Progenitor cell of endocrine pancreas (in vitro differentiated cells): ENCODE measurements at regions not wholly inside any gene's neighbourhood (a gene's known extent, or its start where the extent isn't known, plus 50 kb on each side); places are given as distances from the start of the nearest gene placed in this dataset.

ENCODE experiments used
- DNase-seq: peaks from one replicate; pipeline ENCODE4 v3.0.0; 2021; ENCODE audit warnings: low spot score; ENCODE audit not compliant: unreplicated experiment
- H3K27ac Mint-ChIP-seq: 2 replicates; pipeline ENCODE4 v1.8.0; 2021; ENCODE audit warnings: mild to moderate bottlenecking, moderate library complexity, mixed read lengths
- H3K27me3 Mint-ChIP-seq: 2 replicates; pipeline ENCODE4 v1.8.0; 2021; ENCODE audit warnings: mixed read lengths
- H3K36me3 Mint-ChIP-seq: 2 replicates; pipeline ENCODE4 v1.8.0; 2022; ENCODE audit warnings: mixed read lengths; ENCODE audit not compliant: insufficient read depth
- H3K4me1 Mint-ChIP-seq: 2 replicates; pipeline ENCODE4 v1.8.0; 2021; ENCODE audit warnings: low read depth, mixed read lengths
- H3K4me3 Mint-ChIP-seq: 2 replicates; pipeline ENCODE4 v1.8.0; 2021; ENCODE audit warnings: low read depth, mild to moderate bottlenecking, moderate library complexity, mixed read lengths
- H3K9me3 Mint-ChIP-seq: 2 replicates; pipeline ENCODE4 v1.8.0; 2021; ENCODE audit warnings: low read depth, mixed read lengths
- CTCF ChIP-seq: fragments of 200-600 bp; sonication (generic); IDR thresholded peaks from one replicate; pipeline ENCODE4 v1.5.0; 2021; ENCODE audit warnings: antibody characterized with exemption, mild to moderate bottlenecking; ENCODE audit not compliant: unreplicated experiment

GRCh38 chr5:67679184-67679841 lies 482.7 kb upstream of the CD180 start:
- DNase-seq: no peak
- H3K36me3 Mint-ChIP-seq: no peaks in the 10 kb centered on the region
- no peaks in the 10 kb centered on the region for H3K27me3 Mint-ChIP-seq
- H3K4me3 Mint-ChIP-seq: no peak overlapping the region
- H3K9me3 Mint-ChIP-seq: peaks cover 3% of the 10 kb centered on the region
- TF ChIP-seq CTCF: no peak
- no peak overlapping the region for H3K27ac Mint-ChIP-seq
- H3K4me1 Mint-ChIP-seq: no peaks in the 10 kb centered on the region

- no peaks in the 10 kb centered on the region for H3K27me3 Mint-ChIP-seq
- H3K4me1 Mint-ChIP-seq: no peaks in the 10 kb centered on the region
- H3K27ac Mint-ChIP-seq: no peak overlapping the region
- no peak overlapping the region for H3K4me3 Mint-ChIP-seq
- peaks cover 3% of the 10 kb centered on the region for H3K9me3 Mint-ChIP-seq
- no peak for DNase-seq
- TF ChIP-seq CTCF: no peak
- H3K36me3 Mint-ChIP-seq: no peaks in the 10 kb centered on the region
These were observed 482.0 kb upstream of the CD180 start for GRCh38 chr5:67678594-67678993.

DNA sequence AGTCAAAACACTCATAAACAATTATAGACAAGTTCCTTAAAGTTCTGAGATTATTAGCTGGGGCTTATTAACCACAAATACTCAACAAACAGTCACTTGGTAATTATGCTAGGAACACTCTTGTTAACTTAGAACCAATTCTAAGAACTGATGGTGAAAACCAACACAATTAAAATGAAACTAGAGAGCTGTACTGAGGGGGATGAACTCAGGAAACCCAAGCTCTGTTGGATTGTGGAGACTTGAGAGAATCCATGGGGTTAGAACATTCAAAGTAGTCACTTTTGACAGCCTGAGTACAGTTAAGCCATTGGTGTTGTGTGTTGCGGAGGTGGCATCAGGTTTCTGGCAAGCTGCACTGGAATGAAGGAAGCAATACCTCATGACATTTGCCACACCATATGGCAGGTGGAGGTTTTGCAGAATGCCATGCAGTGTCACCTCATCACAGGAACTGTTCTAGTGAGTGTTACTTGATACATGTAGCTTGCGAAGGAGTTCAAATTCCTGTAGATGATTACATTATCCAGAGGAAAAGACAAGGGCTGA lies 480.9 kb upstream of the CD180 start:
- Mint-ChIP-seq H3K27ac (no peak overlapping the region), H3K36me3 (no peaks in the 10 kb centered on the region), H3K4me3 (no peak overlapping the region), H3K9me3 (no peaks in the 10 kb centered on the region), H3K4me1 (no peaks in the 10 kb centered on the region), H3K27me3 (no peaks in the 10 kb centered on the region)
- DNase-seq: no peak
- TF ChIP-seq CTCF: no peak

DNA sequence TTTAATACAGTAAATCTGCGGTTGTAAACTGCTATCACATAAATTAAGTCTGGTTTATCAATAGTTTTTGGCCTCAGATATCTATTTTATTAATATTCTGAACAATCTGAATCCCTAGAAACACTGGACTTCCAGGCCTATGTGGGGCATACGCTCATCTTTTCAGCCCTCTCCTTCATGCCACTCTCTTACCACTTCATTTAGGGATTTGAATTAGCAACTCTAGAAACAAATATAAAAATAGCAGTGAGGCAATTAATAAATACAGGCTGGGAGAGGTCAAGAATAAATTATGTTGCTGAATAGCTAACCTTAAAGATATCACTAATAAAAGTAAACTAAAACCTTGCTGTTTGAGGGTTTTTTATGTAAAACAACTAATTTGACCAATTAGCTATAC lies 480.3 kb upstream of the CD180 start:
- Mint-ChIP-seq H3K27me3 (no peaks in the 10 kb centered on the region), H3K36me3 (no peaks in the 10 kb centered on the region), H3K4me3 (no peak overlapping the region), H3K27ac (no peak overlapping the region), H3K4me1 (no peaks in the 10 kb centered on the region), H3K9me3 (no peaks in the 10 kb centered on the region)
- TF ChIP-seq CTCF: no peak
- DNase-seq: no peak

DNA sequence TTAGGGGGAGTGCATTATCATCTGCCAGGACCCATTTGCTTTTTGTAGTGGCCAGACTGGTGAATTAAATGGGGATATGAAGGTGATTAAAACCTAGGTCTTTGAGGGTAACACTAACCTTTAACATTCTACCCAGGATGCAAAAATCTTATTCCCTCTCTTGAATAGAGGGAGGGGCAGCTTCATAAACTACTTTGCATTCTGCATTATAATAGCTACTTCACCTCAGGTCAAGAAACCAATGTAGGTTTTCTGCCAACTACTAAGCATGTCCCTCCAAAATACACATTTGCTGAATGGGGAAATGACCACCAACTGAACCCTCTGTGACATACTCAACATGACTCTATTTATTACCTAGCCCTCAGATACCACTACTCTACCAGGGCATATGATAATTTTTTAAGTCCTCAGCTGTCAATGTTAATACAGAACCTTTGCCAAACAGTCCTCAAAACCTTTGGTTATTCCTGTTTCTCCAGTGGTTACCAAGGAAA lies 477.6 kb upstream of the CD180 start:
- TF ChIP-seq CTCF: no peak
- Mint-ChIP-seq H3K27ac (no peak overlapping the region), H3K36me3 (no peaks in the 10 kb centered on the region), H3K9me3 (no peaks in the 10 kb centered on the region), H3K4me1 (no peaks in the 10 kb centered on the region), H3K4me3 (no peak overlapping the region), H3K27me3 (no peaks in the 10 kb centered on the region)
- no peak for DNase-seq
